ENCODE measurements at regions not wholly inside any gene's neighbourhood (a gene's known extent, or its start where the extent isn't known, plus 50 kb on each side); places are given as distances from the start of the nearest gene placed in this dataset.

- TF ChIP-seq, protein P1, sequence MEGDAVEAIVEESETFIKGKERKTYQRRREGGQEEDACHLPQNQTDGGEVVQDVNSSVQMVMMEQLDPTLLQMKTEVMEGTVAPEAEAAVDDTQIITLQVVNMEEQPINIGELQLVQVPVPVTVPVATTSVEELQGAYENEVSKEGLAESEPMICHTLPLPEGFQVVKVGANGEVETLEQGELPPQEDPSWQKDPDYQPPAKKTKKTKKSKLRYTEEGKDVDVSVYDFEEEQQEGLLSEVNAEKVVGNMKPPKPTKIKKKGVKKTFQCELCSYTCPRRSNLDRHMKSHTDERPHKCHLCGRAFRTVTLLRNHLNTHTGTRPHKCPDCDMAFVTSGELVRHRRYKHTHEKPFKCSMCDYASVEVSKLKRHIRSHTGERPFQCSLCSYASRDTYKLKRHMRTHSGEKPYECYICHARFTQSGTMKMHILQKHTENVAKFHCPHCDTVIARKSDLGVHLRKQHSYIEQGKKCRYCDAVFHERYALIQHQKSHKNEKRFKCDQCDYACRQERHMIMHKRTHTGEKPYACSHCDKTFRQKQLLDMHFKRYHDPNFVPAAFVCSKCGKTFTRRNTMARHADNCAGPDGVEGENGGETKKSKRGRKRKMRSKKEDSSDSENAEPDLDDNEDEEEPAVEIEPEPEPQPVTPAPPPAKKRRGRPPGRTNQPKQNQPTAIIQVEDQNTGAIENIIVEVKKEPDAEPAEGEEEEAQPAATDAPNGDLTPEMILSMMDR (conservative IDR thresholded peaks at IDR 0.05 in 1 of 2, IDR thresholded peaks at IDR 0.05 in 1 of 2; ENCODE audit: extremely low read depth in 1 of 2, insufficient read depth in 1 of 2, low read depth in 1 of 2, low read length in 2 of 2), result no peak
- TF ChIP-seq EZH2 (IDR thresholded peaks at IDR 0.05; ENCODE audit: borderline replicate concordance, low read length), result no peak
Observed at GRCh38 chr20:19966840-19967239, 50.3 kb upstream of the NAA20 start.

Data from mammary epithelial cell (primary cell).